Renal cortical epithelial cell (primary cell): ENCODE measurements at regions not wholly inside any gene's neighbourhood (a gene's known extent, or its start where the extent isn't known, plus 50 kb on each side); places are given as distances from the start of the nearest gene placed in this dataset.

Experiments
- DNase-seq: peaks from one replicate; pipeline ENCODE4 v3.0.0-alpha.2; 2011; ENCODE audit warnings: low read depth

- DNase-seq = no peak
Observed at GRCh38 chr7:50166997-50167965, 74.2 kb upstream of the ZPBP start.

GRCh38 chr7:50164559-50165170 is 71.6 kb upstream of the ZPBP start:
- DNase-seq = no peak

- no peak for DNase-seq
Observed at GRCh38 chr7:50160206-50160605, 67.2 kb upstream of the ZPBP start.

GRCh38 chr7:50159154-50159553 is 66.1 kb upstream of the ZPBP start:
- no peak for DNase-seq

- DNase-seq = no peak
Observed at GRCh38 chr7:50156706-50157105, 63.7 kb upstream of the ZPBP start.

- no peak for DNase-seq
Observed at GRCh38 chr7:50156163-50156562, 63.1 kb upstream of the ZPBP start.

- DNase-seq = no peak
Observed at GRCh38 chr7:50155755-50156154, 62.7 kb upstream of the ZPBP start.

- DNase-seq = no peak
Observed at GRCh38 chr7:50153995-50154394, 60.9 kb upstream of the ZPBP start.

- no peak for DNase-seq
Observed at GRCh38 chr7:50153148-50153547, 60.1 kb upstream of the ZPBP start.

GRCh38 chr7:50152486-50152885 is 59.4 kb upstream of the ZPBP start:
- no peak for DNase-seq

GRCh38 chr7:50151661-50152060 is 58.6 kb upstream of the ZPBP start:
- DNase-seq = no peak

- no peak for DNase-seq
Observed at GRCh38 chr7:50151001-50151400, 58.0 kb upstream of the ZPBP start.

- DNase-seq = no peak
Observed at GRCh38 chr7:50149369-50149768, 56.3 kb upstream of the ZPBP start.

- no peak for DNase-seq
Observed at GRCh38 chr7:50147951-50148808, 55.1 kb upstream of the ZPBP start.

GRCh38 chr7:50146692-50147091 is 53.6 kb upstream of the ZPBP start:
- no peak for DNase-seq

- no peak for DNase-seq
Observed at GRCh38 chr7:50145801-50146338, 52.8 kb upstream of the ZPBP start.

GRCh38 chr7:50145226-50145625 is 52.2 kb upstream of the ZPBP start:
- no peak for DNase-seq
